Superior temporal gyrus (tissue), 1 donor: ENCODE measurements at regions not wholly inside any gene's neighbourhood (a gene's known extent, or its start where the extent isn't known, plus 50 kb on each side); places are given as distances from the start of the nearest gene placed in this dataset.

ENCODE experiments used
- DNase-seq: peaks from one replicate; pipeline ENCODE4 v3.0.0-alpha.2; 2016; ENCODE audit errors: extremely low spot score

DNA sequence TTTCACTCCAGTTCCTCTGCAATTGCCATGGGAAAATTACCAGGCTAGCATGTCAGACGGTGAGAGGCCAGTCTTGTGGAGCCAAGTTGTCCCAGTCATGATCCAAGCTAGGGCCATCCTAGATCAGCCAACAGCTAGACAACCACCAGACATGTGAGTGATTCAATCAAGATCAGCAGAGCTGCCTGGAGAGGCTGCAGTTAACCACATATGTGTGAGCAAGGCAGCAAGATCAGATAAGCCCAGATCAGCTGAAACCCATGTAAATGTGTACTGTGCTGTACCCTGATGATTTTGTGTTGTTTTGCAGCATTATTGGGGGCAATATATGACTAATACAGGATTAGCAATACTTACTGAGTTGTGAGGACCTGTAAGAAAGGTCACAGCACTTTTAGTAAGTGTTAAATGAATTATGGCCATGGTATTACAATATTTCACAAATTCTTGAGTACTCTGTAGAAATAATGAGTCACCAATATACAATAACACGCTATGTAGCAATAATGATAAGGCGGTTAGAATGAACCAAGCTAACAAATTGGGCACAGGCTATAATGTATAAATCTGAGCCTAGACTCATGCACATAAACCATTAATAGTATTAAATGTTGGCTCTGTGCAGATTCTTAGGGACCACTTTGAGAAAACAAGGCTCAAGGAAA lies 91.4 kb downstream of the SUDS3 start:
- DNase-seq: no peak

DNA sequence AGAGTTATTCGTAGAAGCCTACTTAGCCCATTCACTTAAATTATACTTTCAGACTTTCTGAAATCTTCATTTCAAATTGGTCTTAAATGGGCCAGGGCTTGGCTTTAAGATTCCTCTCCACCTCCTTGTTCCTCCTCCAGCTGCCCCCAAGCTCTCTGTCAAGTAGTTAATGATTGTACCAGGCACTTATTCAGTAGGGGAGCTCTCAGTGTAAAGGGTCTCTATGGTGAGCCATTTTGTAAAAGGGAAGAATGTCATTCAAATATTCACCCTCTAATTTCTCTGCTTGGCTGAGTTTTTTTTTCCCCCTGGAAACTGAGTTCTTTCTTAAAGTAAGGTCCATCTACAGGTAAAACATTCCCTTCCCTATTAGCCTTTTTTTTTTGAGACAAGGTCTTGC lies 96.6 kb downstream of the SUDS3 start:
- DNase-seq: no peak

GRCh38 chr12:118480235-118480634 lies 103.9 kb downstream of the SUDS3 start:
- DNase-seq: no peak

- no peak for DNase-seq
Observed at GRCh38 chr12:118488034-118488433, 111.7 kb downstream of the SUDS3 start.

GRCh38 chr12:118493962-118494361 lies 117.6 kb downstream of the SUDS3 start:
- DNase-seq: no peak

DNA sequence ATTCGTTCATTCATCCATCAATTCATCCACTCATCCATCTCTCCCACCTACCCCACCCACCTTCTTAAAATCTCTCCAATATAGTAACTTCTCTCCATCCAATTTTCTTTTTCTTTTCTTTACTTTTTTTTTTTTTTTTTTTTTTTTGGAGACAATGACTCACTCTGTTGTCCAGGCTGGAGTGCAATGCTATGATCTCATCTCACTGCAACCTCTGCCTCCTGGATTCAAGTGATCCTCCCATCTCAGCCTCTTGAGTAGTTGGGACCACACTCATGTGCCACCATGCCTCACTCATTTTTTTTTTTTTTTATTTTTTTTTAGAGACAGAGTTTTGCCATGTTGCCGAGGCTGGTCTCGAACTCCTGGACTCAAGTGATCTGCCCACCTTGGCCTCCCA lies 118.4 kb downstream of the SUDS3 start:
- no peak for DNase-seq

GRCh38 chr12:118495296-118495695 lies 118.9 kb downstream of the SUDS3 start:
- DNase-seq: no peak

DNA sequence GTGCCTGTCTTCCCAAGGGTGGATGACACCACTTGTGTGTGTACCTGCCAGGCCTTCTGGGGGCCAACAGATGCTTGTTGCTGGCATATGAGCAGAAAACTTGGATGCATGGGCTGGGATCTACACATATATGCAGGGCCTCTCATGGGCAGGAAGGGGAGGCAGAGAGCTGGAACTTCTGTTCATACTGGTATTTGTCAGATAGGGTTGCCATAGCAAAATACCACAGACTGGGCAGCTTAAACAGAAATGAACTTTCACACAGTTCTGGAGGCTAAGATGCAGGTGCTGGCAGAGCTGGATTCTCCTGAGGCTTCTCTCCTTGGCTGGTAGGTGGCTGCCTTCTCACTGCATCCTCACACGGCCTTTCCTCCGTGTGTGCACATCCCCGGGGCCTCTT lies 121.8 kb downstream of the SUDS3 start:
- DNase-seq: no peak

GRCh38 chr12:118500299-118500698 lies 123.9 kb downstream of the SUDS3 start:
- DNase-seq: no peak

DNA sequence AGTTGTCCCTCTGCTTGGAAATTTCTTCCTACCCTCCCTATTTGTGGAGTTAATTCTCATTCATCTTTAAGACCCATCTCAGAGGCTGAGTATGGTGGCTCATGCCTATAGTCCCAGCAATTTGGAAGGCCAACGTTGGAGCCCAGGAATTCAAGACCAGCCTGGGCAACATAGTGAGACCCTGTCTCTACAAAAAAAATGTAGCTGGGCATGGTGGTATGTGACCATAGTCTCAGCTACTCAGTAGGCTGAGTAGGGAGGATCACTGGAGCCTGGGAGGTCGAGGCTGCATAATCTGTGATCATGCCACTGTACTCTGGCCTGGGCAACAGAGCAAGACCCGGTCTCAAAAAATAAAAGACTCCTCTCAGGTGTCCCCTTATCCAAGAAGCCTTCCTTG lies 125.1 kb downstream of the SUDS3 start:
- DNase-seq: no peak

DNA sequence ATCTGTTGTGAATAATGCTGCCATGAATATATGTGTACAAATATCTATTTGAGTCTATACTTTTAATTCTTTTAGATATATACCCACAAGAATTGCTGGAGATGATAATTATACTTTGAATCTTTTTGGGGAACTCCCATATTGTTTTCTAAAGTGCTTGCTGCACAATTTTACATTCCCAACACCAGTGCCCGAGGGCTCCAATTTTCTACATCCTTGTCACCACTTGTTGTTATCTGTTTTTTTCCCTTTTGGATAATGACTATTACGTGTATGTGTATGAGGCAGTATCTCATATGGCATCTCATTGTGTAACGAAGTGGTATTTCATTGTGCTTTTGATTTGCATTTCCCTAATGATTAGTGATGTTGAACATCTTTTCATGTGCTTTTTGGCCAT lies 127.1 kb downstream of the SUDS3 start:
- DNase-seq: no peak

DNA sequence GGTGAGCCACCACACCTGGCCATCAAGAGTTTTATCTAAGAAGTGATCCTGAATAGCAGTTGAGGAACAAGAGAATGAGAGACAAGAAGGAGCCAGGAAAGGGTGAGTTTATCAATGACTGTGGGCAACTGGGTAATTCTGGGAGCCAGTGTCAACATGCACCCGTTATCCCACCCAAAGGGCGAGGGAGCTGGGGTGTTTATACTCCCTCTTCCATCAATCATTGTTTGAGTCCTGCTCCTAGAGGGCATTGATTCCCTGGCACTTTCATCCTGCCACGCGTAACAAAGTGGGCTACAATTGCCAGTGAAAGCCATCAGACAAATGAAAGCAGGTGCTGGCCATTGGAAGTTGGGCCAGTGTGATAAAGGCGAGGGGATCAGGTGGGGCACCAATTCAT lies 136.3 kb downstream of the SUDS3 start:
- no peak for DNase-seq

GRCh38 chr12:118513611-118514010 lies 137.3 kb downstream of the SUDS3 start:
- no peak for DNase-seq

- DNase-seq: no peak
Observed at GRCh38 chr12:118514297-118514696, 137.9 kb downstream of the SUDS3 start.

GRCh38 chr12:118520214-118521035 lies 144.1 kb downstream of the SUDS3 start:
- DNase-seq: no peak

GRCh38 chr12:118521036-118521370 lies 144.6 kb downstream of the SUDS3 start:
- no peak for DNase-seq

DNA sequence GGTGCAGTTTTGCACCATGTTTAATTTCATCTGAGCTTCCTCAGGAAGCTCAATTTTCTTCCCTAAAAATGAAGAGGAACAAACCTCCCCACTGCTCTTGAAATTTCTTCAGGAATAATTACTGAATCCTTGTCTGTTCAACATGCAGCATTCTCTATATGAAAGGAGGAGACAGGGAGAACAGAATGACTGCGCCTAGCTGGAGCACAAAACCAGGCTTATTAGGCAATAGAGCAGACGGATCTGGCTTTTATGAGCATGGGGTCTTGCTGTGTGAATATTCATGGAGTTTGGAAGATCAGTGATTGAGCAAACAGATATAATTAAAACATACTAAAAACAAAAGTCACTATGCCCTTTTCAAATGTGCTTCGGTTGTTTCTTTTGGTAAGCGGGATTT lies 148.1 kb downstream of the SUDS3 start:
- no peak for DNase-seq

DNA sequence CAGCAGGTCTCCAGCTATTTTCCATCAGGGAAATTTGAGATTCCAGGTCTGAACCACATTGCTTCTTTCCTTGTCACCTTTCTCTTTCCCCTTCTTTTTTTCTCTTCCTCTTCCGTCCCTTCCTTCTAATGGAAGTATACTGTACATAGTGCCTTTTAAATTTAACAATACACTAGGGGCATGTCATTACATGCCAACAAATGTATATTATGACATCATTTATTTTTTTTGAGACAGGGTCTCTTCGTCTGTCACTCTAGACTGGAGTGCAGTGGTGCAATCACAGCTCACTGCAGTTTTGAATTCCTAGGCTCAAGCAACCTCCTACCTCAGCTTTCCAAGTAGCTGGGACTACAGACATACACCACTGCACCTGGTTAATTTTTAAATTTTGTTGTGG lies 148.9 kb downstream of the SUDS3 start:
- DNase-seq: no peak

GRCh38 chr12:118526255-118527095 lies 150.1 kb downstream of the SUDS3 start:
- no peak for DNase-seq

DNA sequence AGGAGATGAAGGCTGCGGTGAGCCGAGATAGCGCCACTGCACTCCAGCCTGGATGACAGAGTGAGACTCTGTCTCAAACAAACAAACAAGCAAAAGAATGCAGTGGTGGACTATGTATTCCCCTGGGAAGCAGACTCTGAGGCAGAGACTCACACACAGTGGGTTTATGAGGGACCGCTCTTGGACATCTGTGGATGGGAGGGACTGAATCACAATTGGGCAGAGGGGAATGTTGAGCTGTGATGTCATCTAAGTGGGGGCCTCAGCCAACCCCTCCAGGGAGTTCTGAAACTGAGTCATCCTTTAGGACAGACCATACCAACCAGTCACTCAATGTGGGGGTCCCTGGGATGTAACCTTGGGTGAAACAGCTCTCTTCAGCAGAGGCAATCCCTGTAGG lies 151.0 kb downstream of the SUDS3 start:
- DNase-seq: no peak

- DNase-seq: no peak
Observed at GRCh38 chr12:118528625-118529024, 152.3 kb downstream of the SUDS3 start.

GRCh38 chr12:118534003-118534402 lies 157.6 kb downstream of the SUDS3 start:
- no peak for DNase-seq
